ENCODE measurements at regions not wholly inside any gene's neighbourhood (a gene's known extent, or its start where the extent isn't known, plus 50 kb on each side); places are given as distances from the start of the nearest gene placed in this dataset.

DNA sequence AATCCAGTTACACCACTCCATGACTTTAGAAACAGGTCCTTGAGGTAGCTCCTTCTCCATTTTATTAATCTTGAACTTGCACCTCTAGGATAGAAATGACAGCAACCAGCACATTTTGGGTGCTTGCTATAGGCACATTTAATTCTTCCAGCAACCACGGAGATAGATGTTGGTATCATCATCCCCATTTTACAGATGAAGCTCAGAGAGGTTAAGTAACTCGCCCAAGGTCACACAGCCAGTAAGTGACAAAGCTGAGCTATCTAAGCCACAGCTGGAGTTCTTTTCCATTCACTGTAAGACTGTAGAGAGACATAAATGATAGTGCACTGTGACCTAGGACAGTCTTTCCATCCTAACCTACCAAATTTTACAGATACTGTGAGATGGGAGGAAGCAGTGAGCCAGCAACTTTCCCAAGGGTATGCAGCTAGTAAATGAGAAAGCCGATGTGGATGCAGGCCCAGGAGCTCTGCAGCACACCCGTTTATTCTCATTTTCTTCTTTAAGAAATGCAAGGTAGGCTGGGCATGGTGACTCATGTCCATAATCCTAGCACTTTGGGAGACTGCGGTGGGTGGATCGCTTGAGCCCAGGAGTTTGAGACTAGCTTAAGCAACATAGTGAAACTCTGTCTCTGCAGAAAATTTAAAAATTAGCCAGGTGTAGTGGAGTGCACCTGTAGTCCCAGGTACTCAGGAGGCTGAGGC is 103.2 kb downstream of the TBX5 start:
- no peak for DNase-seq (ENCODE audit: low read depth)
- TF ChIP-seq, protein P1, sequence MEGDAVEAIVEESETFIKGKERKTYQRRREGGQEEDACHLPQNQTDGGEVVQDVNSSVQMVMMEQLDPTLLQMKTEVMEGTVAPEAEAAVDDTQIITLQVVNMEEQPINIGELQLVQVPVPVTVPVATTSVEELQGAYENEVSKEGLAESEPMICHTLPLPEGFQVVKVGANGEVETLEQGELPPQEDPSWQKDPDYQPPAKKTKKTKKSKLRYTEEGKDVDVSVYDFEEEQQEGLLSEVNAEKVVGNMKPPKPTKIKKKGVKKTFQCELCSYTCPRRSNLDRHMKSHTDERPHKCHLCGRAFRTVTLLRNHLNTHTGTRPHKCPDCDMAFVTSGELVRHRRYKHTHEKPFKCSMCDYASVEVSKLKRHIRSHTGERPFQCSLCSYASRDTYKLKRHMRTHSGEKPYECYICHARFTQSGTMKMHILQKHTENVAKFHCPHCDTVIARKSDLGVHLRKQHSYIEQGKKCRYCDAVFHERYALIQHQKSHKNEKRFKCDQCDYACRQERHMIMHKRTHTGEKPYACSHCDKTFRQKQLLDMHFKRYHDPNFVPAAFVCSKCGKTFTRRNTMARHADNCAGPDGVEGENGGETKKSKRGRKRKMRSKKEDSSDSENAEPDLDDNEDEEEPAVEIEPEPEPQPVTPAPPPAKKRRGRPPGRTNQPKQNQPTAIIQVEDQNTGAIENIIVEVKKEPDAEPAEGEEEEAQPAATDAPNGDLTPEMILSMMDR (IDR thresholded peaks at IDR 0.05; ENCODE audit: insufficient read depth, low read depth, low read length) = no peak

GRCh38 chr12:114302117-114302516 is 103.8 kb downstream of the TBX5 start:
- no peak overlapping the region for H3K4me3 ChIP-seq (ENCODE audit: low read depth, low read length)
- DNase-seq (ENCODE audit: low read depth) = no peak
- TF ChIP-seq, protein P1 (IDR thresholded peaks at IDR 0.05; ENCODE audit: insufficient read depth, low read depth, low read length) = no peak

More for the DNA sequence above, 103.2 kb downstream of the TBX5 start:
- no peak overlapping the region for H3K4me3 ChIP-seq (ENCODE audit: low read depth, low read length)

DNA sequence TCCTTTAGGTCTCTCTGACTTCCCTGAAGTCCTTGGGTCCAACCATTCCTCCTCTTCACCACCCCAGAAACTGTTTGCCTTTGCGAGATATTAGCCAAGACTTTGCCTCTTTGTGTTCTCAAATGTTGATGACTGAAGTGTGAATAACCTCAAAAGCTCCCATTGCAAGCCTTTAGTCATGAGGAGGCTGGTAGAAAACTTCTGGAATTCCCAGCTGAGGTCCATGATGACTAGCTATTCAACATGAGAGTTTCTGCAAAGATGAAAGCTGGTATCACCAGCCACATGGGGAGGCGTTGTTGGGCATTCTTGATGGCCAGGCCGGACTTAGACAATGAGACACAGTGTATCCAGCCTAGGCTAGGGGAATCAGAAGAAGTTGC is 111.7 kb downstream of the TBX5 start:
- TF ChIP-seq, protein P1 (IDR thresholded peaks at IDR 0.05; ENCODE audit: insufficient read depth, low read depth, low read length) = no peak
- DNase-seq (ENCODE audit: low read depth) = no peak
- H3K4me3 ChIP-seq (ENCODE audit: low read depth, low read length) = no peak overlapping the region

- no peak for DNase-seq (ENCODE audit: low read depth)
- TF ChIP-seq, protein P1 (IDR thresholded peaks at IDR 0.05; ENCODE audit: insufficient read depth, low read depth, low read length) = no peak
- H3K4me3 ChIP-seq (ENCODE audit: low read depth, low read length) = no peak overlapping the region
Observed at GRCh38 chr12:114293571-114294302, 112.2 kb downstream of the TBX5 start.

DNA sequence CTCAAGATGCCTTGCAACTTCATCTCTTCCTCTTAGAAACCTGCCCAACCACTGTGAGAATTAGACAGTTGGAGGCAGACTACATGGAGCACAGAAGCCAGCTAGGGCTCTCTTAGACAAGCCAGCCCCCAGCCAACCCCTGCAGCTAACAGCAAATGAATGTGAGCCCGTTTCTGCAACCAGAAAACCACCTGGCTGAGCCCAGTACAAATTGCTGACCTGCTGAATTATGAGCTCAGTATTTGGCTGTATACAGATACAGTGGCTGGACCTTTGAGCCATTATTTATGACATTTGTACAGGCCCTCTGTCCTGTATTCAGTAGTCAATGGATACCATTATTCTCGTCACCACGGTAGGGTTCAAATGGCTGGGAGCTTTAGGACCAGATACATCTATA is 112.9 kb downstream of the TBX5 start:
- TF ChIP-seq, protein P1 (IDR thresholded peaks at IDR 0.05; ENCODE audit: insufficient read depth, low read depth, low read length) = no peak

DNA sequence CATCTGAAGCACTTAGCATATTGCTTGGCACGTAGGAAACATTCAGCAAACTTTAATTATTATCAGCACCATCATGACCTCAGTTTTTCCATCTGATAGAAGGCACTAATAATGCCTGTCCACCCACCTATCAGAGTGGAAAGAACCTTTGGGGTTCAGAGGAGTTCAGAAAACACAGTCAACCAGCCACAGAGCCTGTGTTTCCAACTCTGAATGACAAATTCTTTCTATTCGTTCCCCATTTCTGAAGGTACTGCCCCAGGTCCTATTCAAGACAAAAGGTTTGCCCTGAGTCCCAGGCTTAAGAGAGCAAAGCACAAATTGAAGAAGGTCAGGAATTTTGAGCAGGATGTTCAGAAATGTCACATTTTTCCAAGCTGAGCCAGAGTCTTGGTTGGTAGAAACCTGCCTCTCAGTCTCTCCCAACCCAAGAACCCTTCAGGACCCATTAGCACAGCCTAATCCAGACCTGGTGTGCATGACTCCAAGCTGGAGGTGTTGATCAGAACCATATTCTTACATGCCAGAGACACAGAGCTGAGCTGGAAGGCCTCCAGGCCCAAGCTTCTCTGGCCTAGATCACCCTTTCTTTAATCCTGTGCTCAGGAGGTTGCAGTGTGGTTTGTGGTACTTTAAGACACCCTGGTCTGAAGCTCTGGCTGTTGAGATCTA is 114.4 kb downstream of the TBX5 start:
- no peak for DNase-seq (ENCODE audit: low read depth)
- TF ChIP-seq, protein P1 (IDR thresholded peaks at IDR 0.05; ENCODE audit: insufficient read depth, low read depth, low read length) = no peak
- no peak overlapping the region for H3K4me3 ChIP-seq (ENCODE audit: low read depth, low read length)

More for the DNA sequence above, 112.9 kb downstream of the TBX5 start:
- no peak for DNase-seq (ENCODE audit: low read depth)
- H3K4me3 ChIP-seq (ENCODE audit: low read depth, low read length) = no peak overlapping the region

Data from fibroblast of villous mesenchyme (primary cell).